ENCODE measurements at regions not wholly inside any gene's neighbourhood (a gene's known extent, or its start where the extent isn't known, plus 50 kb on each side); places are given as distances from the start of the nearest gene placed in this dataset.

DNA sequence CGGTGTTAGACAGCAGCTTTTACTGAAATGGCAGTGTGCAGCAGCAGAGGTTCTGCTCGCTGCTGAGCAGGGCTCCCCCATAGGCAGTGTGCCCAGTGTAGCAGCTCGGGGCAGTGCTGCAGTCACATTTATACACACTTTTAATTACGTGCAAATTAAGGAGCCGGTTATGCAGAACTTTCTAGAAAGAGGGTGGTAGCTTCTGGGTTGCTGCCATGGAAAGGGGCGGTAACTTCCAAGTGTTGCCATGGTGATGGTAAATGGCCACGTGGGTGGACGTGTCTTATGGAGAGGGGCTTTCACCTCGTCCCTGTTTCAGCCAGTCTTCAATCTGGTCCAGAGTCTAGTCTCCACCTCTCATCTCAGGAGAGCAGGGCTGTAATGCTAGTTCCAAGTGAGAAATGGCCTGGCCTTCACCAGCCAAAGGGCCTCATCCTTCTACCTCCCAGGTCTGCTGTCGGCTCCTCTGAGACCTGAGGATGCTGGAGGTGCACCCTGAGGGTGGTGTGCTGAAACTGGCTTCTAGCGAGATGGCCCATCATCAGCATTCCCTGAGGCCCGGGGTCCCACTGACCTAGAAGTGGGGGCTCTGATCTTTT lies 180.5 kb upstream of the PMEPA1 start:
- no peak overlapping the region for H3K27ac ChIP-seq (ENCODE audit: low read length)
- H4K20me1 ChIP-seq (ENCODE audit: low read length): no peaks in the 10 kb centered on the region
- ATAC-seq (no peak), DNase-seq (no peak)
- H3K4me2 ChIP-seq (ENCODE audit: low read length): no peak overlapping the region
- intact Hi-C loops (cut with micrococcal nuclease): no loop called here
- H3K79me2 ChIP-seq (ENCODE audit: low read length): no peaks in the 10 kb centered on the region
- ChIA-PET POLR2A (ENCODE audit: unreplicated experiment) (no interaction called here), CTCF (no interaction called here)
- no peaks in the 10 kb centered on the region for H3K9me2 ChIP-seq (replicated peaks; ENCODE audit: low read length)
- H3K4me3 ChIP-seq (ENCODE audit: low read length): no peak overlapping the region
- no peaks in the 10 kb centered on the region for H3K36me3 ChIP-seq (ENCODE audit: low read depth, low read length)
- H2AFZ ChIP-seq (ENCODE audit: low read length): no peak overlapping the region
- H3K4me1 ChIP-seq (ENCODE audit: insufficient read depth, low read length): no peaks in the 10 kb centered on the region
- H3F3A ChIP-seq (ENCODE audit: low read length, unreplicated experiment): no peaks in the 10 kb centered on the region
- H3K9me3 ChIP-seq (ENCODE audit: low read length): no peaks in the 10 kb centered on the region
- no peaks in the 10 kb centered on the region for H3K27me3 ChIP-seq (ENCODE audit: low read length)
- no peak for TF ChIP-seq EZH2phosphoT487 (IDR thresholded peaks at IDR 0.05; ENCODE audit: borderline replicate concordance, low read length)
- TF ChIP-seq EZH2 (IDR thresholded peaks at IDR 0.05; ENCODE audit: low read length, unreplicated experiment): no peak
- TF ChIP-seq, protein P1, sequence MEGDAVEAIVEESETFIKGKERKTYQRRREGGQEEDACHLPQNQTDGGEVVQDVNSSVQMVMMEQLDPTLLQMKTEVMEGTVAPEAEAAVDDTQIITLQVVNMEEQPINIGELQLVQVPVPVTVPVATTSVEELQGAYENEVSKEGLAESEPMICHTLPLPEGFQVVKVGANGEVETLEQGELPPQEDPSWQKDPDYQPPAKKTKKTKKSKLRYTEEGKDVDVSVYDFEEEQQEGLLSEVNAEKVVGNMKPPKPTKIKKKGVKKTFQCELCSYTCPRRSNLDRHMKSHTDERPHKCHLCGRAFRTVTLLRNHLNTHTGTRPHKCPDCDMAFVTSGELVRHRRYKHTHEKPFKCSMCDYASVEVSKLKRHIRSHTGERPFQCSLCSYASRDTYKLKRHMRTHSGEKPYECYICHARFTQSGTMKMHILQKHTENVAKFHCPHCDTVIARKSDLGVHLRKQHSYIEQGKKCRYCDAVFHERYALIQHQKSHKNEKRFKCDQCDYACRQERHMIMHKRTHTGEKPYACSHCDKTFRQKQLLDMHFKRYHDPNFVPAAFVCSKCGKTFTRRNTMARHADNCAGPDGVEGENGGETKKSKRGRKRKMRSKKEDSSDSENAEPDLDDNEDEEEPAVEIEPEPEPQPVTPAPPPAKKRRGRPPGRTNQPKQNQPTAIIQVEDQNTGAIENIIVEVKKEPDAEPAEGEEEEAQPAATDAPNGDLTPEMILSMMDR (conservative IDR thresholded peaks at IDR 0.05; ENCODE audit: low read depth, low read length): no peak
- H3K9ac ChIP-seq (ENCODE audit: low read length): no peak overlapping the region
- no TSS peak for BruUV-seq (replicated peaks)

DNA sequence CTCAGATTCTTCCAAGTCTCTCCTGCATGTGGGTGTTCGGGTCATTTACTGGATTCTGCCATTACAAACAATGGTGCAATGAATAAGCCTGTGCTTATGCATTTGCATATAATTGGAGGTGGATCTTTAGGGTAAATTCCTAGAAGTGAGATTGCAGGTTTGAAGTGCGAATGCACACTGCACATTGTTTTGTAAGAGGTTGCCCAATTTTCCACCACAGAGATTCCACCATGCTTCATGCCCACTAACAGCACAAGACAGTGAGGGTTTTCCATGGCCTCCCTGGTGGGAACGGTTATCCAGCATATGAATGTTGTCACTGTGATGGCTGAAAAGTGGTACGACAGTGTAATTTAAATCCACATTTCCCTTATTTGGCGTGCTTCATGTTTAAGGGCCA lies 178.8 kb upstream of the PMEPA1 start:
- CTCF ChIA-PET: no interaction called here
- Histone ChIP-seq H2AFZ (ENCODE audit: low read length) (no peak overlapping the region), H3F3A (ENCODE audit: low read length, unreplicated experiment) (no peaks in the 10 kb centered on the region), H4K20me1 (ENCODE audit: low read length) (no peaks in the 10 kb centered on the region), H3K79me2 (ENCODE audit: low read length) (no peaks in the 10 kb centered on the region), H3K4me3 (ENCODE audit: low read length) (no peak overlapping the region), H3K9me2 (replicated peaks; ENCODE audit: low read length) (no peaks in the 10 kb centered on the region), H3K9me3 (ENCODE audit: low read length) (no peaks in the 10 kb centered on the region), H3K27me3 (ENCODE audit: low read length) (no peaks in the 10 kb centered on the region), H3K27ac (ENCODE audit: low read length) (no peak overlapping the region), H3K36me3 (ENCODE audit: low read depth, low read length) (no peaks in the 10 kb centered on the region), H3K4me2 (ENCODE audit: low read length) (no peak overlapping the region), H3K9ac (ENCODE audit: low read length) (no peak overlapping the region), H3K4me1 (ENCODE audit: insufficient read depth, low read length) (no peaks in the 10 kb centered on the region)
- TF ChIP-seq EZH2 (IDR thresholded peaks at IDR 0.05; ENCODE audit: low read length, unreplicated experiment) (no peak), EZH2phosphoT487 (IDR thresholded peaks at IDR 0.05; ENCODE audit: borderline replicate concordance, low read length) (no peak)
- TF ChIP-seq, protein P1 (conservative IDR thresholded peaks at IDR 0.05; ENCODE audit: low read depth, low read length): no peak
- intact Hi-C loops (cut with micrococcal nuclease): no loop called here
- no peak for ATAC-seq
- no TSS peak for BruUV-seq (replicated peaks)
- POLR2A ChIA-PET (ENCODE audit: unreplicated experiment): no interaction called here
- DNase-seq: no peak

DNA sequence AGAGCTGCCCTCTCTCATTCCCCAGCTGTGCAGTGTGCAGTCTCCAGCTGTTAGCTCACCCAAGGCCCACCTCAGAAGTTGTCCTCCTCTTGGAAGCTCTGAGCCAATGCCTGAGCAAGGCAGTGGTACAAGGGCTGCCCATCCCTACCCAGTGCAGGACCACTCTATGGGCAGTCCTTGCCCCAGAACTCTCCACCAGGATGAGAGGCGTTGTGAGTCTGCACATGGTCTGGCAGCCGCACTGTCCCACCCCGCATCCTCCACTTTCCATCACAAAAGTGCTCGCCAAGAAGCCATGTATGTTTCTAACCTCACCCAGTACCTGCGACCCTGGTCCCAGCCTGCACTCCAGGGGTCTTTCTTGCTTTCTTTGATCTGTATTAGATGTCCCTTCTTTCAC lies 175.1 kb upstream of the PMEPA1 start:
- no TSS peak for BruUV-seq (replicated peaks)
- ChIA-PET CTCF (no interaction called here), POLR2A (ENCODE audit: unreplicated experiment) (no interaction called here)
- H3K4me2 ChIP-seq (ENCODE audit: low read length): no peak overlapping the region
- no peaks in the 10 kb centered on the region for H3K27me3 ChIP-seq (ENCODE audit: low read length)
- no peaks in the 10 kb centered on the region for H3K9me2 ChIP-seq (replicated peaks; ENCODE audit: low read length)
- no peaks in the 10 kb centered on the region for H3K36me3 ChIP-seq (ENCODE audit: low read depth, low read length)
- no peaks in the 10 kb centered on the region for H3K9me3 ChIP-seq (ENCODE audit: low read length)
- no peak overlapping the region for H3K27ac ChIP-seq (ENCODE audit: low read length)
- no peak overlapping the region for H2AFZ ChIP-seq (ENCODE audit: low read length)
- H3K79me2 ChIP-seq (ENCODE audit: low read length): no peaks in the 10 kb centered on the region
- TF ChIP-seq EZH2phosphoT487 (IDR thresholded peaks at IDR 0.05; ENCODE audit: borderline replicate concordance, low read length) (no peak), EZH2 (IDR thresholded peaks at IDR 0.05; ENCODE audit: low read length, unreplicated experiment) (no peak)
- TF ChIP-seq, protein P1 (conservative IDR thresholded peaks at IDR 0.05; ENCODE audit: low read depth, low read length): no peak
- H3F3A ChIP-seq (ENCODE audit: low read length, unreplicated experiment): no peaks in the 10 kb centered on the region
- ATAC-seq (no peak), DNase-seq (no peak)
- no peak overlapping the region for H3K9ac ChIP-seq (ENCODE audit: low read length)
- no peaks in the 10 kb centered on the region for H4K20me1 ChIP-seq (ENCODE audit: low read length)
- peaks cover 12% of the 10 kb centered on the region for H3K4me1 ChIP-seq (ENCODE audit: insufficient read depth, low read length)
- intact Hi-C loops (cut with micrococcal nuclease): no loop called here
- no peak overlapping the region for H3K4me3 ChIP-seq (ENCODE audit: low read length)
